ENCODE measurements at regions not wholly inside any gene's neighbourhood (a gene's known extent, or its start where the extent isn't known, plus 50 kb on each side); places are given as distances from the start of the nearest gene placed in this dataset.

DNA sequence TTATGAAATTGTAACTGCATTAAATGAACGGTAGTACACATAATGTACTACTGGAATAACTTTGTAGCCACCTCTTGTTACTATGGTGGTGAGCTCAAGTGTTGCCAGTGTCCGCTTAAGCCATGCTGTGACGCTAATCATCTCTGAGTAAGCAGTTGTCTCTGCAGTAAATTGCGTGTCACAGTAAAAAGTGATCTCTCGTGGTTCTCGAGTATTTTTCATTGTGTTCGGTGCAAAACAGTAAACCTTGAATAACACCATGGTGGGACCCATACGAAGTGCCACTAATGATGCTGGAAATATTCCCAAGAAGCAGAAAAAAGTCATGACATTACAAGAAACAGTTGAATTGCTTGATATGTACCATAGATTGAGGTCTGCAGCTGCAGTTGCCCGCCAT is 524.8 kb downstream of the SOX5 start:
- no peaks in the 10 kb centered on the region for H3K27me3 ChIP-seq (ENCODE audit: insufficient read depth)
- no peaks in the 10 kb centered on the region for H3K79me2 ChIP-seq (replicated peaks; ENCODE audit: insufficient read depth)
- peaks cover 4% of the 10 kb centered on the region; the same call in 1 of the 2 replicates for H3K9me2 ChIP-seq (ENCODE audit: insufficient read depth)
- no peak for ATAC-seq
- no peaks in the 10 kb centered on the region for H4K20me1 ChIP-seq (replicated peaks; ENCODE audit: insufficient read depth)
- Mint-ChIP-seq H3K4me1 (peaks cover 5% of the 10 kb centered on the region), H3K36me3 (ENCODE audit: low read depth) (no peaks in the 10 kb centered on the region), H3K4me3 (no peak overlapping the region), H3K9me3 (no peaks in the 10 kb centered on the region), H3K27me3 (ENCODE audit: insufficient read depth, low read depth, poor library complexity) (peaks cover 2% of the 10 kb centered on the region), H3K27ac (no peak overlapping the region)
- H3F3A ChIP-seq (replicated peaks; ENCODE audit: low read depth): no peaks in the 10 kb centered on the region
- no peak for TF ChIP-seq JUNB (IDR thresholded peaks at IDR 0.05; ENCODE audit: unreplicated experiment)
- TF ChIP-seq, protein P1, sequence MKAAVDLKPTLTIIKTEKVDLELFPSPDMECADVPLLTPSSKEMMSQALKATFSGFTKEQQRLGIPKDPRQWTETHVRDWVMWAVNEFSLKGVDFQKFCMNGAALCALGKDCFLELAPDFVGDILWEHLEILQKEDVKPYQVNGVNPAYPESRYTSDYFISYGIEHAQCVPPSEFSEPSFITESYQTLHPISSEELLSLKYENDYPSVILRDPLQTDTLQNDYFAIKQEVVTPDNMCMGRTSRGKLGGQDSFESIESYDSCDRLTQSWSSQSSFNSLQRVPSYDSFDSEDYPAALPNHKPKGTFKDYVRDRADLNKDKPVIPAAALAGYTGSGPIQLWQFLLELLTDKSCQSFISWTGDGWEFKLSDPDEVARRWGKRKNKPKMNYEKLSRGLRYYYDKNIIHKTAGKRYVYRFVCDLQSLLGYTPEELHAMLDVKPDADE (IDR thresholded peaks at IDR 0.05): no peak
- TF ChIP-seq NANOG (IDR thresholded peaks at IDR 0.05; ENCODE audit: borderline replicate concordance): no peak
- no peak for TF ChIP-seq EZH2phosphoT487 (IDR thresholded peaks at IDR 0.05; ENCODE audit: unreplicated experiment)
- TF ChIP-seq, protein P2, sequence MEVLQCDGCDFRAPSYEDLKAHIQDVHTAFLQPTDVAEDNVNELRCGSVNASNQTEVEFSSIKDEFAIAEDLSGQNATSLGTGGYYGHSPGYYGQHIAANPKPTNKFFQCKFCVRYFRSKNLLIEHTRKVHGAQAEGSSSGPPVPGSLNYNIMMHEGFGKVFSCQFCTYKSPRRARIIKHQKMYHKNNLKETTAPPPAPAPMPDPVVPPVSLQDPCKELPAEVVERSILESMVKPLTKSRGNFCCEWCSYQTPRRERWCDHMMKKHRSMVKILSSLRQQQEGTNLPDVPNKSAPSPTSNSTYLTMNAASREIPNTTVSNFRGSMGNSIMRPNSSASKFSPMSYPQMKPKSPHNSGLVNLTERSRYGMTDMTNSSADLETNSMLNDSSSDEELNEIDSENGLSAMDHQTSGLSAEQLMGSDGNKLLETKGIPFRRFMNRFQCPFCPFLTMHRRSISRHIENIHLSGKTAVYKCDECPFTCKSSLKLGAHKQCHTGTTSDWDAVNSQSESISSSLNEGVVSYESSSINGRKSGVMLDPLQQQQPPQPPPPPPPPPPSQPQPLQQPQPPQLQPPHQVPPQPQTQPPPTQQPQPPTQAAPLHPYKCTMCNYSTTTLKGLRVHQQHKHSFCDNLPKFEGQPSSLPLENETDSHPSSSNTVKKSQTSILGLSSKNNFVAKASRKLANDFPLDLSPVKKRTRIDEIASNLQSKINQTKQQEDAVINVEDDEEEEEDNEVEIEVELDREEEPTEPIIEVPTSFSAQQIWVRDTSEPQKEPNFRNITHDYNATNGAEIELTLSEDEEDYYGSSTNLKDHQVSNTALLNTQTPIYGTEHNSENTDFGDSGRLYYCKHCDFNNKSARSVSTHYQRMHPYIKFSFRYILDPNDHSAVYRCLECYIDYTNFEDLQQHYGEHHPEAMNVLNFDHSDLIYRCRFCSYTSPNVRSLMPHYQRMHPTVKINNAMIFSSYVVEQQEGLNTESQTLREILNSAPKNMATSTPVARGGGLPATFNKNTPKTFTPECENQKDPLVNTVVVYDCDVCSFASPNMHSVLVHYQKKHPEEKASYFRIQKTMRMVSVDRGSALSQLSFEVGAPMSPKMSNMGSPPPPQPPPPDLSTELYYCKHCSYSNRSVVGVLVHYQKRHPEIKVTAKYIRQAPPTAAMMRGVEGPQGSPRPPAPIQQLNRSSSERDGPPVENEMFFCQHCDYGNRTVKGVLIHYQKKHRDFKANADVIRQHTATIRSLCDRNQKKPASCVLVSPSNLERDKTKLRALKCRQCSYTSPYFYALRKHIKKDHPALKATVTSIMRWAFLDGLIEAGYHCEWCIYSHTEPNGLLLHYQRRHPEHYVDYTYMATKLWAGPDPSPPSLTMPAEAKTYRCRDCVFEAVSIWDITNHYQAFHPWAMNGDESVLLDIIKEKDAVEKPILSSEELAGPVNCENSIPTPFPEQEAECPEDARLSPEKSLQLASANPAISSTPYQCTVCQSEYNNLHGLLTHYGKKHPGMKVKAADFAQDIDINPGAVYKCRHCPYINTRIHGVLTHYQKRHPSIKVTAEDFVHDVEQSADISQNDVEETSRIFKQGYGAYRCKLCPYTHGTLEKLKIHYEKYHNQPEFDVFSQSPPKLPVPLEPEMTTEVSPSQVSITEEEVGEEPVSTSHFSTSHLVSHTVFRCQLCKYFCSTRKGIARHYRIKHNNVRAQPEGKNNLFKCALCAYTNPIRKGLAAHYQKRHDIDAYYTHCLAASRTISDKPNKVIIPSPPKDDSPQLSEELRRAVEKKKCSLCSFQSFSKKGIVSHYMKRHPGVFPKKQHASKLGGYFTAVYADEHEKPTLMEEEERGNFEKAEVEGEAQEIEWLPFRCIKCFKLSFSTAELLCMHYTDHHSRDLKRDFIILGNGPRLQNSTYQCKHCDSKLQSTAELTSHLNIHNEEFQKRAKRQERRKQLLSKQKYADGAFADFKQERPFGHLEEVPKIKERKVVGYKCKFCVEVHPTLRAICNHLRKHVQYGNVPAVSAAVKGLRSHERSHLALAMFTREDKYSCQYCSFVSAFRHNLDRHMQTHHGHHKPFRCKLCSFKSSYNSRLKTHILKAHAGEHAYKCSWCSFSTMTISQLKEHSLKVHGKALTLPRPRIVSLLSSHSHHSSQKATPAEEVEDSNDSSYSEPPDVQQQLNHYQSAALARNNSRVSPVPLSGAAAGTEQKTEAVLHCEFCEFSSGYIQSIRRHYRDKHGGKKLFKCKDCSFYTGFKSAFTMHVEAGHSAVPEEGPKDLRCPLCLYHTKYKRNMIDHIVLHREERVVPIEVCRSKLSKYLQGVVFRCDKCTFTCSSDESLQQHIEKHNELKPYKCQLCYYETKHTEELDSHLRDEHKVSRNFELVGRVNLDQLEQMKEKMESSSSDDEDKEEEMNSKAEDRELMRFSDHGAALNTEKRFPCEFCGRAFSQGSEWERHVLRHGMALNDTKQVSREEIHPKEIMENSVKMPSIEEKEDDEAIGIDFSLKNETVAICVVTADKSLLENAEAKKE (CRISPR knock-in tag; IDR thresholded peaks at IDR 0.05): no peak
- TF ChIP-seq CREB1 (CRISPR knock-in tag; IDR thresholded peaks at IDR 0.05; ENCODE audit: low read depth): no peak
- TF ChIP-seq, protein P3, sequence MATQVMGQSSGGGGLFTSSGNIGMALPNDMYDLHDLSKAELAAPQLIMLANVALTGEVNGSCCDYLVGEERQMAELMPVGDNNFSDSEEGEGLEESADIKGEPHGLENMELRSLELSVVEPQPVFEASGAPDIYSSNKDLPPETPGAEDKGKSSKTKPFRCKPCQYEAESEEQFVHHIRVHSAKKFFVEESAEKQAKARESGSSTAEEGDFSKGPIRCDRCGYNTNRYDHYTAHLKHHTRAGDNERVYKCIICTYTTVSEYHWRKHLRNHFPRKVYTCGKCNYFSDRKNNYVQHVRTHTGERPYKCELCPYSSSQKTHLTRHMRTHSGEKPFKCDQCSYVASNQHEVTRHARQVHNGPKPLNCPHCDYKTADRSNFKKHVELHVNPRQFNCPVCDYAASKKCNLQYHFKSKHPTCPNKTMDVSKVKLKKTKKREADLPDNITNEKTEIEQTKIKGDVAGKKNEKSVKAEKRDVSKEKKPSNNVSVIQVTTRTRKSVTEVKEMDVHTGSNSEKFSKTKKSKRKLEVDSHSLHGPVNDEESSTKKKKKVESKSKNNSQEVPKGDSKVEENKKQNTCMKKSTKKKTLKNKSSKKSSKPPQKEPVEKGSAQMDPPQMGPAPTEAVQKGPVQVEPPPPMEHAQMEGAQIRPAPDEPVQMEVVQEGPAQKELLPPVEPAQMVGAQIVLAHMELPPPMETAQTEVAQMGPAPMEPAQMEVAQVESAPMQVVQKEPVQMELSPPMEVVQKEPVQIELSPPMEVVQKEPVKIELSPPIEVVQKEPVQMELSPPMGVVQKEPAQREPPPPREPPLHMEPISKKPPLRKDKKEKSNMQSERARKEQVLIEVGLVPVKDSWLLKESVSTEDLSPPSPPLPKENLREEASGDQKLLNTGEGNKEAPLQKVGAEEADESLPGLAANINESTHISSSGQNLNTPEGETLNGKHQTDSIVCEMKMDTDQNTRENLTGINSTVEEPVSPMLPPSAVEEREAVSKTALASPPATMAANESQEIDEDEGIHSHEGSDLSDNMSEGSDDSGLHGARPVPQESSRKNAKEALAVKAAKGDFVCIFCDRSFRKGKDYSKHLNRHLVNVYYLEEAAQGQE (IDR thresholded peaks at IDR 0.05; ENCODE audit: unreplicated experiment): no peak
- no peak overlapping the region for H2AFZ ChIP-seq
- DNase-seq (ENCODE audit: low spot score): no peak
- no peak overlapping the region for H3K27ac ChIP-seq (ENCODE audit: low read depth)
- peaks cover 11% of the 10 kb centered on the region; the same call in 1 of the 2 replicates for H3K4me1 ChIP-seq (ENCODE audit: insufficient read depth)
- H3K4me2 ChIP-seq: no peak overlapping the region
- no peak overlapping the region for H3K4me3 ChIP-seq
- no peaks in the 10 kb centered on the region for H3K36me3 ChIP-seq (ENCODE audit: insufficient read depth)

Measured in GM23338 (cell line).